ENCODE measurements at regions not wholly inside any gene's neighbourhood (a gene's known extent, or its start where the extent isn't known, plus 50 kb on each side); places are given as distances from the start of the nearest gene placed in this dataset.

- TF ChIP-seq CTCF (IDR thresholded peaks at IDR 0.05): no peak
- no peak for TF ChIP-seq POLR2A (IDR thresholded peaks at IDR 0.05)
Observed at GRCh38 chr11:96538622-96539021, 148.8 kb downstream of the JRKL start.

Measured in Peyer's patch (tissue), 4 donors.